Neuronal stem cell (in vitro differentiated cells): ENCODE measurements at regions not wholly inside any gene's neighbourhood (a gene's known extent, or its start where the extent isn't known, plus 50 kb on each side); places are given as distances from the start of the nearest gene placed in this dataset.

Experiments used
- DNase-seq: peaks from one replicate; pipeline ENCODE4 v3.0.0-alpha.2; 2013; ENCODE audit warnings: low spot score
- H2AFZ ChIP-seq: one replicate; pipeline ENCODE4 v1.6.1; 2013; ENCODE audit warnings: mild to moderate bottlenecking, low read length, inconsistent platforms
- H2AK5ac ChIP-seq: 2 replicates; pipeline ENCODE4 v1.6.1; 2013; ENCODE audit warnings: low read depth, mild to moderate bottlenecking, inconsistent platforms, low read length, moderate library complexity, mixed read lengths
- H2BK120ac ChIP-seq: 2 replicates; pipeline ENCODE4 v1.6.1; 2013; ENCODE audit warnings: low read depth, mild to moderate bottlenecking, inconsistent platforms, low read length, moderate library complexity, mixed read lengths
- H2BK12ac ChIP-seq: one replicate; pipeline ENCODE4 v1.6.1; 2013; ENCODE audit warnings: low read length, inconsistent platforms
- H2BK15ac ChIP-seq: 2 replicates; pipeline ENCODE4 v1.6.1; 2013; ENCODE audit warnings: mild to moderate bottlenecking, low read length, inconsistent platforms, mixed read lengths
- H2BK5ac ChIP-seq: one replicate; pipeline ENCODE4 v1.6.1; 2013; ENCODE audit warnings: inconsistent platforms, mild to moderate bottlenecking, low read length, moderate library complexity
- H3K14ac ChIP-seq: one replicate; pipeline ENCODE4 v1.6.1; 2013; ENCODE audit warnings: low read length, inconsistent platforms
- H3K18ac ChIP-seq: 2 replicates; pipeline ENCODE4 v1.6.1; 2013; ENCODE audit warnings: low read length, inconsistent platforms
- H3K23ac ChIP-seq: 2 replicates; pipeline ENCODE4 v1.6.1; 2013; ENCODE audit warnings: low read depth, mild to moderate bottlenecking, mixed read lengths, low read length, inconsistent platforms; ENCODE audit not compliant: poor library complexity
- H3K27ac ChIP-seq: replicated peaks from 3 replicates; pipeline ENCODE4 v1.5.1; 2013; ENCODE audit warnings: low read length, inconsistent platforms
- H3K27me3 ChIP-seq, 3 experiments: 2 replicates each; pipeline ENCODE4 v1.6.1; 2013; ENCODE audit warnings: low read length in 3 of 3, mild to moderate bottlenecking in 2 of 3, inconsistent platforms in 1 of 3, low read depth in 1 of 3, mixed read lengths in 1 of 3, moderate library complexity in 1 of 3; ENCODE audit not compliant: control insufficient read depth in 3 of 3, insufficient read depth in 3 of 3
- H3K36me3 ChIP-seq, 2 donors: replicated peaks in 1 of 2; 2 replicates each; pipeline ENCODE4 v1.6.1; 2013; ENCODE audit warnings: low read length in 2 of 2; ENCODE audit not compliant: control insufficient read depth in 2 of 2, insufficient read depth in 2 of 2
- H3K4ac ChIP-seq: 2 replicates; pipeline ENCODE4 v1.6.1; 2013; ENCODE audit warnings: inconsistent platforms, mild to moderate bottlenecking, low read length, moderate library complexity
- H3K4me1 ChIP-seq, 2 donors: 1 replicate in 1 of 2; 2 replicates in 1 of 2; pipeline ENCODE4 v1.6.1; 2013; ENCODE audit warnings: low read length in 2 of 2, low read depth in 1 of 2; ENCODE audit not compliant: control insufficient read depth in 2 of 2, insufficient read depth in 1 of 2
- H3K4me2 ChIP-seq: one replicate; pipeline ENCODE4 v1.6.1; 2013; ENCODE audit warnings: mild to moderate bottlenecking, low read length, inconsistent platforms; ENCODE audit not compliant: insufficient read depth, poor library complexity, severe bottlenecking
- H3K4me3 ChIP-seq, 2 donors: 2 replicates each; pipeline ENCODE4 v1.5.1; 2013; ENCODE audit warnings: low read length in 2 of 2, mild to moderate bottlenecking in 2 of 2, inconsistent platforms in 1 of 2, moderate library complexity in 1 of 2
- H3K79me1 ChIP-seq: one replicate; pipeline ENCODE4 v1.6.1; 2013; ENCODE audit warnings: low read depth, mild to moderate bottlenecking, inconsistent platforms, low read length, moderate library complexity
- H3K9ac ChIP-seq: one replicate; pipeline ENCODE4 v1.6.1; 2013; ENCODE audit warnings: mild to moderate bottlenecking, low read depth, low read length, inconsistent platforms; ENCODE audit not compliant: poor library complexity
- H3K9me3 ChIP-seq, 2 donors: replicated peaks in 1 of 2; 2 replicates each; pipeline versions ENCODE3 to v1.6.1; 2013; ENCODE audit warnings: low read length in 2 of 2, mild to moderate bottlenecking in 2 of 2, inconsistent platforms in 1 of 2, low read depth in 1 of 2, mixed read lengths in 1 of 2, moderate library complexity in 1 of 2; ENCODE audit not compliant: control insufficient read depth in 2 of 2, insufficient read depth in 1 of 2
- H4K8ac ChIP-seq: one replicate; pipeline ENCODE4 v1.6.1; 2013; ENCODE audit warnings: low read depth, mild to moderate bottlenecking, inconsistent platforms, low read length, moderate library complexity
- H4K91ac ChIP-seq: one replicate; pipeline ENCODE4 v1.6.1; 2013; ENCODE audit warnings: low read length, low read depth, mild to moderate bottlenecking, inconsistent platforms; ENCODE audit not compliant: poor library complexity
- WGBS, 2 donors: extraction: QIAGEN DNeasy Blood & Tissue Kit; methylation state at CpG; one replicate each; pipeline ENCODE4 v1.1.7; 2013; ENCODE audit warnings: missing lambda C conversion rate in 2 of 2, mixed read lengths in 1 of 2; ENCODE audit not compliant: insufficient read length in 2 of 2, insufficient replicate concordance in 1 of 2; ENCODE audit errors: extremely low coverage in 2 of 2; 5-methylcytosine and 5-hydroxymethylcytosine counted together

GRCh38 chr6:23175391-23175790, 606.0 kb downstream of the HDGFL1 start:
- Histone ChIP-seq H4K91ac (no peak overlapping the region), H3K14ac (no peak overlapping the region), H4K8ac (no peak overlapping the region), H2BK5ac (no peak overlapping the region), H2BK120ac (no peak overlapping the region), H2AFZ (no peak overlapping the region), H3K4me1 (no peaks in the 10 kb centered on the region), H2BK15ac (no peak overlapping the region), H3K23ac (no peak overlapping the region), H3K9ac (no peak overlapping the region), H3K9me3 (peaks cover 3 to 4% of the 10 kb centered on the region in 2 donors), H3K27me3 (no peaks in the 10 kb centered on the region), H3K4ac (no peak overlapping the region), H3K36me3 (no peaks in the 10 kb centered on the region), H2AK5ac (no peak overlapping the region), H3K4me2 (no peak overlapping the region), H3K27ac (no peak overlapping the region), H3K4me3 (no peak overlapping the region), H3K79me1 (no peaks in the 10 kb centered on the region), H3K18ac (no peak overlapping the region), H2BK12ac (no peak overlapping the region)
- no CpG with 5 or more reads among the region's 2 CpGs for WGBS, 2 donors
- no peak for DNase-seq

- H2AK5ac ChIP-seq = no peak overlapping the region
- no peak overlapping the region for H3K23ac ChIP-seq
- no peak overlapping the region for H2BK120ac ChIP-seq
- H3K9ac ChIP-seq = no peak overlapping the region
- H3K9me3 ChIP-seq = peaks cover 0 to 4% of the 10 kb centered on the region in 2 donors
- H2AFZ ChIP-seq = no peak overlapping the region
- no peak overlapping the region for H3K27ac ChIP-seq
- H2BK15ac ChIP-seq = no peak overlapping the region
- no peak overlapping the region for H3K18ac ChIP-seq
- H3K79me1 ChIP-seq = no peaks in the 10 kb centered on the region
- WGBS, 2 donors = no CpG with 5 or more reads among the region's 8 CpGs
- no peaks in the 10 kb centered on the region for H3K27me3 ChIP-seq
- H3K4me3 ChIP-seq = no peak overlapping the region
- H2BK12ac ChIP-seq = no peak overlapping the region
- H4K8ac ChIP-seq = no peak overlapping the region
- no peak overlapping the region for H3K14ac ChIP-seq
- H3K4me2 ChIP-seq = no peak overlapping the region
- H3K36me3 ChIP-seq = no peaks in the 10 kb centered on the region
- H3K4me1 ChIP-seq = peaks cover 2 to 3% of the 10 kb centered on the region in 2 donors
- H2BK5ac ChIP-seq = no peak overlapping the region
- no peak for DNase-seq
- no peak overlapping the region for H3K4ac ChIP-seq
- H4K91ac ChIP-seq = no peak overlapping the region
Measured at GRCh38 chr6:23176471-23176870, 607.1 kb downstream of the HDGFL1 start.

DNA sequence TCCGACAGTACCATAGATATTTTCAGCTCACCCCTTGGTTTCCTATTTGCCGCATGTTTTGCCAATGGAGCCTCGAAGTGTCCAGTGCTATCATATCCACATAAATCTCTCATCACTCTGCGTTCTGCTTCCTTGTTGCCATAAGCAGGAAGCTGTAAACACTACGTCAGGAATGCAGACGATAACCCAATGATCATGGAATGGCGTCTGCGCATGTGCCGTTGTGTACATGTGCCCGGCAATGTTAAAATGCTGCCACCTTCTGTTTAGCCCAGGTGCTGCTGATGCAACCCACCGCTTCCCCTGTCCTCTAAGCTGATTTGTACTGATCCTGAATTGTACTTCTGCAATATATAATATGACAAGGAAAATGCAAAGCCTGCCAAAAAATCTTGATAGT, 607.5 kb downstream of the HDGFL1 start:
- Histone ChIP-seq H3K4me3 (no peak overlapping the region), H3K4me1 (peaks cover 3% of the 10 kb centered on the region in 2 donors), H2BK12ac (no peak overlapping the region), H4K8ac (no peak overlapping the region), H3K18ac (peak overlapping the region; percentile 35), H3K36me3 (no peaks in the 10 kb centered on the region), H3K14ac (no peak overlapping the region), H2BK120ac (no peak overlapping the region), H4K91ac (no peak overlapping the region), H3K4me2 (no peak overlapping the region), H3K27ac (no peak overlapping the region), H2BK15ac (no peak overlapping the region), H3K23ac (no peak overlapping the region), H3K9me3 (peaks cover 0 to 4% of the 10 kb centered on the region in 2 donors), H3K9ac (no peak overlapping the region), H3K4ac (no peak overlapping the region), H2AK5ac (no peak overlapping the region), H3K27me3 (no peaks in the 10 kb centered on the region), H2BK5ac (no peak overlapping the region), H3K79me1 (no peaks in the 10 kb centered on the region), H2AFZ (no peak overlapping the region)
- DNase-seq = no peak
- no CpG with 5 or more reads among the region's 11 CpGs for WGBS, 2 donors

- H3K18ac ChIP-seq = no peak overlapping the region
- no peak overlapping the region for H3K23ac ChIP-seq
- H2BK5ac ChIP-seq = no peak overlapping the region
- H3K36me3 ChIP-seq = no peaks in the 10 kb centered on the region
- H3K4ac ChIP-seq = no peak overlapping the region
- peaks cover 3% of the 10 kb centered on the region in 2 donors for H3K4me1 ChIP-seq
- H4K91ac ChIP-seq = no peak overlapping the region
- DNase-seq = no peak
- H2BK120ac ChIP-seq = no peak overlapping the region
- no peak overlapping the region for H3K9ac ChIP-seq
- H3K27ac ChIP-seq = no peak overlapping the region
- H4K8ac ChIP-seq = no peak overlapping the region
- peaks cover 0 to 2% of the 10 kb centered on the region in 2 donors for H3K9me3 ChIP-seq
- H3K79me1 ChIP-seq = no peaks in the 10 kb centered on the region
- no peak overlapping the region for H2BK15ac ChIP-seq
- H3K4me3 ChIP-seq = no peak overlapping the region
- H2AK5ac ChIP-seq = no peak overlapping the region
- WGBS, 2 donors = no CpG with 5 or more reads among the region's 1 CpG
- H2AFZ ChIP-seq = no peak overlapping the region
- H2BK12ac ChIP-seq = no peak overlapping the region
- H3K14ac ChIP-seq = no peak overlapping the region
- no peaks in the 10 kb centered on the region for H3K27me3 ChIP-seq
- H3K4me2 ChIP-seq = no peak overlapping the region
Measured at GRCh38 chr6:23177806-23178205, 608.4 kb downstream of the HDGFL1 start.
